NCI-H2029 treated with DMSO at 0.1 percent for 48 hours (cell line): ENCODE measurements at regions not wholly inside any gene's neighbourhood (a gene's known extent, or its start where the extent isn't known, plus 50 kb on each side); places are given as distances from the start of the nearest gene placed in this dataset.

Experiments used
- DNase-seq: peaks from one replicate; lab custom pipeline; 2025; lab: John Stamatoyannopoulos, UW

DNA sequence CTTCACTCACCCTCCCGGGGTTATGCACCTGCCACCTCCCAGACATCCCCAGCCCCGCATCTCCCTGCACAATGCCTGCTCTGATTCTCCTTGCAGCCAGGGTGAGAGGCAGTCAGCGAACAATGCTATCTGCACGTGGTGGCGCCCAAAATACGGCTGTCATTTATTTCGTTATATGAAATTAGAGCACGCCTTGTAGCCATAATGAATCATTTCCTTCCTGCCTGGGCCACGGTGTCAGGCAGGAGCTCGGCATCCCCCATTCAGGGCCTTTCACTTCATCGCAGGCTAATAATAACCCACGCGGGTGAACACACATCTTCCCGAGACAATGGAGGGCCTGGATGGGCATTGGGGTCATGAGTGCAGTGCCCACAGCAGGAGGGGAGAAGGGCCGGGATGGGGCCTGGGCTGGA lies 143.8 kb upstream of the ZNF507 start:
- DNase-seq, result no peak

DNA sequence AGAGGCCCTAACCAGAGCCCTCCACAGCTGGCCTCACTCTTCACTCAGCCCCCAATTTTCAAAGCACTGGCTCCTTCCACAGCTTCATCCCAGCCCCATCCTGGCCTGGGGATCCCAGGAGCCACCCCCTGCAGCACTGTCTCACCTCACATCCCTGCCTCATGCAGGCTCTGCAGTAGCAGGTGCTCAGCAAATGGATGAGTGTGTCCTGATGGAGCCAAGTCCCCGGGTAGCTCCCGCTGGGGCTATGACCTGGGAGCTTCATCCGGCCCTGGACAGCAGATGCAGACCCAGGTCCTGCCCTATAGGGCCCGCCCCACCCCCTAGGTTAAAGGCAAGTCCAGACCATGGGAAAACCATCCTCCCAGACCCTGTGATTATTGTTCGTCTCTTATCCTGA lies 143.2 kb upstream of the ZNF507 start:
- no peak for DNase-seq

DNA sequence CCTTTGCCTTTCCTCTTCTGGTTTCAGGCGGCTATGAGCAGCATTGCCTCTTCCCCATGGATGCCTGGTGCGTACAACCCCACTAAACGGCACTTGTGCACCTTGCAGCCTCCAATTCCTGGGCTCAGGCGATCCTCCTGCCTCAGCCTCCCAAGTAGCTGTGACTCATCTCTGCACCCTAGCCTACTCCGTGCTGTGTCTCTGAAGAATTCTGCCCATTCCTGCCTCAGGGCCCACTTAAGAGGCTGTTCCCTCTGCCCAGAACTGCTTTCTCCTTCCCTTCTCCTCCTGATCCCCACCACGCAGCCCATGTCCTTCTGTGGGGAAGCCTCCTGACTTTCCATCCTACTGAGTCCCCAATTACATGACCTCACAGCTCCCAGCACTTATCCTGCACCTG lies 142.2 kb upstream of the ZNF507 start:
- DNase-seq, result no peak

DNA sequence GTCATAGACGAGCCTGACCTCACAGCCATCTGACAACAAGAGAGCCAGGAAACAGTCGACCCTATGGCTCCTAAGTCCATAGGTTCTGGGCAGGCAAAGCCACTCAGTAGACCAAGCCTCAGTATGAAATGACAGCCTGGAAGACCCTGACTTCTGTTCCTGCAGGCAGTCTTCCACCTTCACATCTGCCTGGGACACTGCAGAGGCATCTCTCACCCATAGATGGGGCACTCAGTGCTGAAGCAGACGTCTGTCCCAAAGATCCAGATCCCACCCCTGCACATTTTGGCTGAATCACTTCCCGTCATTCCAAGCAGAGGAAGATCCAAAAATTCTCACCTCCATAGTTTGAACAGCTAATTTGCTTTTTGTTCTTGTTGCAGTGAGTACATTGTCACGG lies 139.3 kb upstream of the ZNF507 start:
- no peak for DNase-seq

DNA sequence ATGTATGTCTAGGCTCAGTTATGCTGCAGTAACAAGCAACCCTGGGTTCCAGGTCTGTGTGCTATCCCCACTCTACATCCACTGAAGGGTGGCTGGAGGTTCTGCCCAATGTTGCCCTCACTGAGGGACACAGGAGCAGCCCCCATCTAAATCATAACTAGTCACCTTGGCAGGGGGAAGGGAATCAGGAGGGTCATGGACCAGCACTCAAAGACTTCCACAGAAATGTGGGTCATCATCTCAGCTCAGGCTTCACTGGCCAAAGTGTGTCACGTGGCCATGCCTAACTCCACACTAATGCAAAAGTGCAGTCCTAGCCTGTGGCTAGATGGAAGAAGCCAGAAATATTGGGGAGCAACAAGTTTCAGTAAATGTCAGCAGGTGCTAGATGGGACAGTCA lies 137.3 kb upstream of the ZNF507 start:
- no peak for DNase-seq

DNA sequence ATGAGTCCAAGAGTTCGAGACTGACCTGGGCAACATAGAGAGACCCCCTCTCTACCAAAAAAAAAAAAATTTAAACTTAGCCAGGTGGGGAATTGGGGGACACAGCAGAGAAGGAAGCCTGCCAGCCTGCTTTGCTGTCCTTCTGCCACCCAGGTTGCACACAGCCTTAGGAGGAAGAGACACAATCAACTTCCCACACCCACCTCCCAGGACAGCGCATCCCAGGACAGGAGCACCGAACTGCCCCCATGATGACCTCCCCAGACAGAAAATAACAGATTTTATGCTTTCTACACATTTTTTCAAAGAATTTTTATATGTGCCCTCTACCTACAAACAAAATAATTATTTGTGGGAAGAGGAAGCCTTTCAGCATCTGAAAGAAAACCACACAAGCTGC lies 126.0 kb upstream of the ZNF507 start:
- DNase-seq, result no peak

DNA sequence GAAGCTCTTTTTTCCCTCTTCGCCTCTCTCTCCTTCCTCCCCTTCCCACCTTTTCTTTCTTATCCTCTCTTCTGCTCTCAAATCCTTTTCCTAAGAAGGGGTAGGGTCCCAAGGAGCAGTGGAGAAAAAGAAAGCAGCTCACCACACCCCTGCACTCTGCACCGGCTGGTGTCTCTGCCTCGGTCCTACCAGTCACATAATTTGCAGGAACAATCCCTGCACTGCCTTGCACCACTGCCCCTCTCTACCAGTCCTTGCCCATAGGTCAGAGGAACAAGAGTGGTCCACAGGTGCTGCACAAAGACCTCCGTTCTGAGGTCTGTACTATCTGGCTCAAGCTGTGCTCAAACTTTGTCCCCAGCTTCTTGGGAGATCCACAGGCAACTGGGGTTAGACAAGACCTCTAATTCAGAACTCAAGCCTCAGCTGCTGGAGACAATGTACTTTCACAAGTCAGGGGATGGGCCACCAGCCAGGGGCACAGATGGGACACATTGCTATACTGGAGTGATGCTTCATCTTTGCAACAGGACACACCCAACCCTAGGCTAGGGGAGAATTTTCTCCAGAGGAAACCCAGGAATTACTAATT lies 125.4 kb upstream of the ZNF507 start:
- DNase-seq, result no peak

DNA sequence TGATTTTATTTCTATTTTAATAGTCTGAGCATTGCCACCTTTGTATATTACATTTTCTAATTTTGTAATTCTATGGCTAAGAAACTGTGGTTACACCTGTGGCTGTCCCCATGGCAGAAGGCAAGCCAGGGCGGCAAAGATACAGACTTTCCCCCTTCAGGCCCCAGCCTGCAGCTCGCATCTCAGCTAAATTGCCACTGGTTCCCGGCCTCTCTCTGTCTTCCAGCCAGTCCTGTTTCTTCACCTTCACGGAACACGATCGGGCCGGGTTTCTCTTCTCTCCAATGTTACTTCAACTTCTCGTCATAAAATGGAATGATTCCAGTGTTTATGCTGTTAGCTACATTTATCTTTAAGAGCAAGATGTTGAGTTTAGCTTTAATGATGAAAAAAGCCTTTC lies 124.5 kb upstream of the ZNF507 start:
- DNase-seq, result no peak

DNA sequence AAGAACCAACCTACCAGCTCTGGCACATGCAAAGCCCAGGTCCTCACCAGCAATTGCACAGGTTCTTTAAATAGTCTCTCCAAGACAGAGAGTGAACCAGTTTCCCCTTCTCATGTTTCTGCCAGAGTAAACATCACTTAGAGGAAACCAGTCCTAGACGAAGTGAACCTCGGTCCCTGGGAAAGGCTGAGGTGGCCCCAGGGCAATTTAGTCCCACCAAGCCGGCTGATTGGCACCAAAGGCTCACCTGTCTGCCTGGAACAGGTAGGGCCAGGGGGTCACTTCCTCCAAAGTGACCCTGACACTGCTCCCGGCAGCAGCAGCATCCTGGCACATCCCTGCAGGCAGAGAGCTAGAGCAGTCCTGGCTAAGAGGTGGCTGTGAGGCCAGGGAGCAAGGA lies 122.9 kb upstream of the ZNF507 start:
- no peak for DNase-seq

DNA sequence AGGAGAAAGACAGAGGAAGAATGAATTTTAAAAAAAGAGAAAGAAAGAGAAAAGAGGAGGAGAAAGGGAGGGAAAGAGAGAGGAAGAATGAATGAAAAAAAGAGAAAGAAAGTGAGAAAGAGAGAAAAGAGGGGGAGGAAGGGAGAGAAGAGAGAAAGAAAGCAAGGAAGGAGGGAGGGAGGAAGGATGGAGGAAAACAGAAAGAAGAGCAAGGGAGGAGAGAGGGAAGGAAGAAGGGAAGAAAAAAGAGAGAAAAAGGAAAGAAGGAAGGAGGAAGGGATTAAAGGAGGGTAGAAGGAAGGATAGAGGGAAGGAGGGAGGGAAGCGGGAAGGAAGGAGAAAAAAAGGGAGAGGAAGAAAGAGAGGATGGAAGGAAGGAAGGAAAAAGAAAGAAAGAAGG lies 122.3 kb upstream of the ZNF507 start:
- DNase-seq, result no peak

DNA sequence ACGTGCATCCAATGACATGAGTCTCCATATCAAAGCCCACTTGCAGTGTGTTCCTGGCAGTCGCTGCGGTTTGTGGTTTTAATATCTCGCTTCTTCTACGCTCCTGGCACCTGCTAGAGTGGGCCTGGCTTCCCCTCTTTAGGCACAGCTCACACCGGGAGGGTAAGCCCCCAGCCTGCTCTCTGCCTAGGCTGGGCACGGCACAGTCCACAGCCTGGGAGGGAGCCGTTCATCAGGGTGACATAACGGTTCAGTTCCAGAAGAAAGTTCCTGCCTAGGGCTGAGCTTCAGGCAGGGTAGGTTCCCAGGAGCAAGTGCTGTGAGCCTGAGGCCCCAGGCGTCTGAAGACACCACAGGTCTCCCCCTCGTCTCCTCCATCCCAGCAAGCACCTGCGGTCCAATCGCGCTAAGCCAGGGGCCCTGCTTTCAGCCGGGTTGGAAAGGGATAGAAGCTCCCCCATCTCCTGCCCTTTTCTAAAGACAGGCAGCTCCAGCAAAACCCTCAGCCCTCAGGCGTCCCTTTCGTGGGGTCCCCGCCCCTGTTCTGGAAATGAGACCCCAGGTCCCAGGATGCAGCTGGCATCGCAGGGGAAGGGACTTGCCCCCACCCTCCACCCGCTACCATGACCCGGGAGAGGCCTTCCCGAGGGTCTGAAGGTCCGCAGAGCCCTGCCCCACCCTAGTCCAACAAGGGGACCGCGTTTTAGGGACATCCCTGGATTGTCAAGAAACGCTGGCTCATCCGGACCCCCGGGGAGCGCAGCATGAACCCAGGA lies 121.6 kb upstream of the ZNF507 start:
- no peak for DNase-seq

DNA sequence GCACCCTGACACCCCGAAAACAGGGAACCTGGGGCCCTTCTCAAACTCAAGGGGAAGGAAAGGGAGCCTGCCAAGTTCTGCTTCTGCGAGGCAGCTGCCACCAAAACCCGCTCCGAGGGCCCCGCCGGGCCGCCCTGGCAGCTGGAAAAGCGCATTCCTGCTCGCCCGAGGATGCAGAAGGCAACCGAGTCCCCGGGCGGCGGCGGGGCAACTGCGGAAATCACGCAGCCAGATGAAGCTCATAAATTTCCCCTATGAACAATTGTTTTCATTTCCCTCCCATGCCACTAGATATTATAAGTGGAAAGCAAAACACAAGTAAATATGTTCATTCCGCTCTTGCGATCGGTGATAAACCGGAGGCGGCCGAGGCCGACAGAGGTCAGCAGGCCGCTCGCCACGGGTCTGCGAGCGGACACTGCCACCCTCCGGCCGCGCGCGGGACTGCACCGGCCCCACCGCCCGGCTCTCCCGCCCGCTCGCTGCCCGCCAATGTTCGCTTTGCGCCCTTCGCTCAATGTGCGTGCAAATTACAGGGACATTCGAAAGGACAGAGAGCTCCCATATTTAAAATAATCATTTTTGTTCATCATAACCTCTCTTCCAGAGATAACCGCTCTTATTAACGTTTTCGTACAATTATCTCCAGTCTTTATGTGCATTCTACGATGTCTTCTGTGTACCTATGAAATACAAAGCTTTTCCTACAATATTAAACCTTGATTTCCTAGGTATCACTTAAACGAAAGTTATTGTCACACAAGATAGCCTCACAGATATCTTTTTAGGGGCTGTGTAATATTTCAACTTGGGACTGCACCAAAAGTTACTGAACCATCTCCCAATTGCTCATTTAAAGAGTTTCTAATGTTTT lies 120.8 kb upstream of the ZNF507 start:
- no peak for DNase-seq

DNA sequence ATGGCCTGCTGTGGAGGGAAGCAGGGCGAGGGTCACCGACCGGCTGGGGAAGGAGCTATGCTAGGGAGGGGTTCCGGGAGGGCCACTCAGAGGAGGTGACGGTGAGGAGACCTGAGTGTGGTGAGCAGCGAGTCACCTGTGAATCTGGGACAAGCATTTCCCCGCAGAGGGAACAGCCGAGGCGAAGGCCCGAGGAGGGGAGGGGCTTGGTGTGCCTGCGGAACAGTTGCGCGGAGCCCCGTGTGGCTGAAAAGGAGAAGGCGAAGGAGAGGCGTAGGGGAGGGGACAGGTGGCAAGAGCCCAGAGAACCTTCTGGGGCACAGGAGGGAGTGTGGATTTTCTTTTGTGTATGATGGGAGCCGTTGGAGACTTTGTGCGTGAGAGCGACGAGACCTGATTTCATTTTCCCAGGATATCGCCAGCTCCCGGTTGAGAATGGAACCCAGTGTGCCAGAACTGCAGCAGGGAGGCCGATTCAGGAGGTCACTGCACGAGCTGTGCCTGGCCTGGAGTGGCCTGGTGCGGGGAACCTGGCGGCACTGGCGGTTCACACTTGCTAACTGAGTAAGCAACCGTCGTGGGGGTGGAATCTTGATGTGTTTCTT lies 117.7 kb upstream of the ZNF507 start:
- DNase-seq, result no peak

DNA sequence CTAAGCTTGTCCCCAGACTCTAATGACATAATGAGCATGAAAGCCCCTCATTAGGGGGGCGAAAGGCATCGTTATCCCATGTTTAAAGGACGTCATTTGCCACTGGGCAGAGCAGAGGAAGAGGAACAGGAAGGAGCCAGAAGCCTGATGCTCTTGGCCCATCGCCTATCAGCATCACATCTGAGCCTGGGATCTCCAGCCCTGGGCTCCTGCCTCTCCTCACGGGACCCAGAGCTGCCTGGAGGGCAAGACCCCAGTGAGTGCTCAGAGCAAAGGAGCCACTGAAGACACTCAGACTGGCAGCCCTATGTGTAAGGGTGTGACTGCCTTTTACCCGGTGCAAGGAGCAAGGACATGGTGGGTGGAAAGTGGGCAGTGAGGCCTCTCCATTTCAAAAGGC lies 115.0 kb upstream of the ZNF507 start:
- DNase-seq, result no peak

DNA sequence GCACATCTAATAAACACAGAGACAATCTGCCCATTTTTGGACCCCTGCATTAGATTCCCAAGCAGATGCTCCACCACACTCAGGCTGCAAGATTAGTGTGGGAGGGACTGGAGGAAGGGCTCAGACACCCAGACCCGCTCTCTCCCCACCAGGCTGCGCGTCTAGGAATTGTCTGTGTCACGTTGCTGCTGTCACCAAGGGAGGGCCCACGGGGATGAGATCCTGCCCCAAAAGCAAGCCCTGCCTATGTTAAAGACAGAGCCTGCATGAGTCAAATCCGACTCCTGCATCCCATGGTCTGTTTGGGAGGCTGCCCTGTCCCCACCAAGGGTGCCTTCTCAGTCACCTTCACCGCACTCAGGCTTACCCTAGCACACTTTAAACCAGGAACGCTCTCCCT lies 114.4 kb upstream of the ZNF507 start:
- DNase-seq, result no peak

DNA sequence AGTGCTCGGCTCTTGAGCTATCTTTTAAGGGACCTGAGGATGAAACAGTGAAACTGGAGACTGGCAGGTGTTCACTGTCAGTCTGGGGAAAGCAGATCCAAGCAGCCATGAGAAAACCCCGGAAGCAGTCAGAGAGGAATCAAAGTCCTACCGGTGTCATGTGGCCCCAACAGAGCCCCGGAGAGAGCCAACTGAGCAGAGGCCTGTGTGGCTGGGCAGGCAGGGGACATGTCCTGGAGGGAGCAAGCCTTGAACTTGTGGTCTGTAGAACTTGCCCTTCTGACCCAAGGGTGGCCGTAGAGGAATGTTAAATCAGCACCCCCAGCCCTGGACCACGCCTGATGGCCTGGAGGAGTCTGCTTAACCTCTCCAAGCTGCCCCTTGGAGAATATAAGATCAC lies 113.7 kb upstream of the ZNF507 start:
- no peak for DNase-seq

DNA sequence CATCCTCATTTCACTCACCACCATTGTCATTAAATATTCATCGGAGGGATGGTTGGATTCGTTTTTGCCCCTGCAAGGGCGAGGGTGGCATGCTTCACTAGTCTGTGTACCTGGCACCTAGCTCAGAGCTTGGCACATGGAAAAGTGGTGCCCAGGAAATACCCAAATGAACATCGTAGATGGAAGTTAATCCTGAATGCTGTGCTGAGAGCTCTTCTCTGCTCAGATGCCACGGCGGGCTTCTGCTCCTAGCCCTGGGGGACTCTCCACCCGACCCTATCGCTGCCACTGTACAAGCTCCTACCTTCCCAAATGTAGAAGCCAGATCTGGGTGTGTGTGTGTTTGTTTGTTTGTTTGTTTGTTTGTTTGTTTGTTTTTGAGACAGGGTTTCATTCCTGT lies 113.0 kb upstream of the ZNF507 start:
- no peak for DNase-seq

DNA sequence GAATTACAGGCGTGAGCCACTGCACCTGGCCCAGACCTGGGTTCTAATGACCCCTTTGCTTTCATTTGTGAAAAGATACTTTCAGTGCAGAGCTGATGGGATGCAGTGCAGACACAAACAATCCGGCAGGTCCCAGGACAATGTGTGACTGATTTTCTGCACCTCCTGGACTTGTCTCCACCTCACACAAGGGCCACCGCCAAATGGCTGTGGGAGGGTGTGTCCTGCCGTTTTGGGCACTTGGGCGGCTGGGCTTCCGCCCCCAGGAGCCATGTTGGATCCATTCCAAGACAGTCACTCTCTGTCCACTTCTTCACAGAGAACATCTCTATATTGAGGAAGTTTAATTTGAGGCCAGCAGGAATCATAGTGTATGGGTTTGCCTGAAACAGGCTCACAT lies 112.3 kb upstream of the ZNF507 start:
- DNase-seq, result no peak

DNA sequence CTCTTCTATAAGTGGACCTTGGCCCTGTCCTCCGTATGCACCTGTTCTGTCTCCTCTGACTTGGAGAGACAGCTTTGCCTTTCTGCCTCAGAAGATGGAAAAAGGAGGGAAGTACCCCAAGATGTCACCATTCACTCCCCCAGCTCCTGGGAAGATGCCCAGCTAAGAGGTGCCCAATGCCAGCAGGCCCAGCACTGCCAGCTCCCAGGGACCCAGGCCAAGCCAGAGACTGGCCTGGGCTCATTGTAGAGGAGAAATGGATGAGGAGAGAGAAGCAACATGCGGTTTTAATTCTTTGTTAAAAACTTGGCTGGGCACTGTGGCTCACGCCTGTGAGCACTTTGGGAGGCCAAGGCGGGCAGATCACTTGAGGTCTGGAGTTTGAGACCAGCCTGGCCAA lies 111.5 kb upstream of the ZNF507 start:
- no peak for DNase-seq

DNA sequence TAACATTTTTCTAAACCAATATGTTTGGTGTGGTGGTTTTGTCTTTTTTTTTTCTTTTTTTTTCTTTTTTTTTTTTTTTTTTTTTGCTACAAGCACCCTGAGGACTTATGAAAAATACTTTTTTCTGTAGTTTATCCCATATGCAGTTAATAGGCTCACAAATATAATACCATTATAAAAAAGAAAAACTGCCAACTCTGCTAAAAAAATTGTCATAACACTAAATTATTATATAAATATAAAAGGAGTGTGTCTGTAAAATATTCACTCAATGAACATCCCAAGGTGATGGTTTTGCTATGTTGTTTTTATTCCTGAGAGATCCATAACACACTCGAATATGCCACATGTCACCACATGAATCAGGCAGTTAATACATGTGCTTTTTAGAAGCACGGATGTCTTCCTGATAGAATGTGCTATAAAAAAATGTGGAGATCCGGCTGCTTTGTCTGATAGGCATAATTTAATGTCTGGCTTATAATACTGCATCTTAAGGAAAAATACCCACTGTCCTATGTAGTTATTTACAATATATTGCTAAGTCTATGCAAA lies 110.7 kb upstream of the ZNF507 start:
- DNase-seq, result no peak

DNA sequence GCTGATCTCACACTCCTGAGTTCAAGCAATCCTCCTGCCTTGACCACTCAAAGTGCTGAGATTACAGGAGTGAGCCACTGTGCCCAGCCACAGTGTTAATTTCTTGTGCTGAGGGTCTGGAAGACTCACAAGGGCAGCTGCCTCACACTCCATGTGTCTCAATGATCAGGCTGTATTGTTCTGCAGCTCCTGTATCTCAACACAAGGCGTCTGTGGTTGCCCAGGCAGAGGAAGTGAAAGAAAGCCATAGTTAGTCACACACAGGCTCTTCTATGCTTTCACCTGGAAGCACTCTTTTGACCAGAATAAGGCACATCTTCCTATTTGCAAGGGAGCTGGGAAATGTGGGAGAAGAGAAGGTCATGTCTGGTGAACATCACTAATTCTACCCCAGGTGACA lies 107.3 kb upstream of the ZNF507 start:
- DNase-seq, result no peak

DNA sequence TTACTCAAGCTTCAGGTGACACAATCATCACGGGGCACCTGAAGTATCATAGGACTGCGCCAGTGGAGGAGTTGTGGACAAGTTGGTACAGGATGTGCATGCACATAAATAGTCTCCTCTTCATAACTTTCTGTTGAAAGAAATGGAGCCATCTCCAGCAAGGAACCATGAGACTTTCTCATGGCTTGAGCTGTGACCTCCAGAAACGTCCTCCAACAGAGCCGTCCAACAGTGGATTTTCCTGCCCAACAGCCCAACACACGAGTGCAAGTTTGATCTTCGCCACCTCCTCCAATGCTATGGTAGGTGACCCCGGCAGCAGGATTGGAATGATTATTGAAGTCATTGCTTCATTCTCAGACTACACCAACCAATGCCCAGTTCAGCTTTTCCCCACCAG lies 105.1 kb upstream of the ZNF507 start:
- no peak for DNase-seq
